ENCODE measurements at regions not wholly inside any gene's neighbourhood (a gene's known extent, or its start where the extent isn't known, plus 50 kb on each side); places are given as distances from the start of the nearest gene placed in this dataset.
"Not testable (repeated sequence)": the region's sequence is repeated elsewhere in the genome, so short reads cannot be mapped to it uniquely, and the experiment has no call there.

- DNase-seq = no peak
Measured at GRCh38 chr9:30977965-30978364, 1406.5 kb upstream of the ACO1 start.

GRCh38 chr9:30982301-30982700 is 1402.1 kb upstream of the ACO1 start:
- no peak for DNase-seq

GRCh38 chr9:30995956-30996738 is 1388.3 kb upstream of the ACO1 start:
- no peak for DNase-seq

GRCh38 chr9:30996761-30997160 is 1387.7 kb upstream of the ACO1 start:
- no peak for DNase-seq

- DNase-seq = no peak
Measured at GRCh38 chr9:30997291-30997690, 1387.2 kb upstream of the ACO1 start.

GRCh38 chr9:31005086-31005665 is 1379.3 kb upstream of the ACO1 start:
- DNase-seq = no peak

GRCh38 chr9:31013371-31013770 is 1371.1 kb upstream of the ACO1 start:
- no peak for DNase-seq

GRCh38 chr9:31023847-31024246 is 1360.6 kb upstream of the ACO1 start:
- DNase-seq = no peak

GRCh38 chr9:31027678-31028077 is 1356.8 kb upstream of the ACO1 start:
- no peak for DNase-seq

GRCh38 chr9:31028137-31028536 is 1356.3 kb upstream of the ACO1 start:
- DNase-seq = no peak

GRCh38 chr9:31030741-31031202 is 1353.7 kb upstream of the ACO1 start:
- no peak for DNase-seq

GRCh38 chr9:31032206-31032605 is 1352.2 kb upstream of the ACO1 start:
- DNase-seq = no peak

- DNase-seq = no peak
Measured at GRCh38 chr9:31034311-31034710, 1350.1 kb upstream of the ACO1 start.

- DNase-seq = no peak
Measured at GRCh38 chr9:31040564-31040963, 1343.9 kb upstream of the ACO1 start.

GRCh38 chr9:31045810-31046209 is 1338.6 kb upstream of the ACO1 start:
- no peak for DNase-seq

GRCh38 chr9:31061592-31061991 is 1322.9 kb upstream of the ACO1 start:
- not testable (repeated sequence) for DNase-seq

- DNase-seq = no peak
Measured at GRCh38 chr9:31065691-31066090, 1318.8 kb upstream of the ACO1 start.

- no peak for DNase-seq
Measured at GRCh38 chr9:31067418-31067817, 1317.0 kb upstream of the ACO1 start.

GRCh38 chr9:31071606-31072286 is 1312.7 kb upstream of the ACO1 start:
- no peak for DNase-seq

- no peak for DNase-seq
Measured at GRCh38 chr9:31078175-31078574, 1306.3 kb upstream of the ACO1 start.

GRCh38 chr9:31084350-31084749 is 1300.1 kb upstream of the ACO1 start:
- DNase-seq = no peak

GRCh38 chr9:31089549-31090221 is 1294.8 kb upstream of the ACO1 start:
- no peak for DNase-seq

GRCh38 chr9:31100311-31100710 is 1284.1 kb upstream of the ACO1 start:
- no peak for DNase-seq

GRCh38 chr9:31103836-31104235 is 1280.6 kb upstream of the ACO1 start:
- no peak for DNase-seq
